PC-9 (cell line): ENCODE measurements at regions not wholly inside any gene's neighbourhood (a gene's known extent, or its start where the extent isn't known, plus 50 kb on each side); places are given as distances from the start of the nearest gene placed in this dataset.

Experiments used
- CTCF ChIP-seq: fragments of 200-600 bp; sonication (generic); conservative IDR thresholded peaks from 2 replicates; pipeline ENCODE4 v1.6.1; 2017; ENCODE audit warnings: mixed run types, antibody characterized with exemption, mild to moderate bottlenecking, moderate library complexity
- EZH2 ChIP-seq: fragments of 200-600 bp; sonication (generic); IDR thresholded peaks from 2 replicates; pipeline ENCODE4 v1.8.0; 2017; ENCODE audit warnings: antibody characterized with exemption, low read depth

- TF ChIP-seq CTCF (no peak), EZH2 (no peak)
These were observed 303.9 kb downstream of the TENT4A start for GRCh38 chr5:7016999-7017747.
